GM23248 (cell line): ENCODE measurements at regions not wholly inside any gene's neighbourhood (a gene's known extent, or its start where the extent isn't known, plus 50 kb on each side); places are given as distances from the start of the nearest gene placed in this dataset.
"Not testable (repeated sequence)": the region's sequence is repeated elsewhere in the genome, so short reads cannot be mapped to it uniquely, and the experiment has no call there.

Experiments used
- DNase-seq: peaks from one replicate; pipeline ENCODE4 v3.0.0-alpha.2; 2015
- H2AFZ ChIP-seq: fragments of 200-600 bp; sonication (generic); 2 replicates; pipeline ENCODE4 v1.6.1; 2016; ENCODE audit warnings: antibody characterized with exemption
- H3F3A ChIP-seq: fragments of 200-600 bp; sonication (generic); 2 replicates; pipeline ENCODE4 v1.6.1; 2016; ENCODE audit warnings: mild to moderate bottlenecking, antibody characterized with exemption, mixed run types; ENCODE audit not compliant: insufficient read depth
- H3K27ac ChIP-seq: fragments of 200-600 bp; sonication (generic); 2 replicates; pipeline ENCODE4 v1.5.1; 2016; ENCODE audit warnings: mild to moderate bottlenecking
- H3K27me3 ChIP-seq: fragments of 200-600 bp; sonication (generic); replicated peaks from 2 replicates; pipeline ENCODE4 v1.6.1; 2016; ENCODE audit warnings: mild to moderate bottlenecking; ENCODE audit not compliant: insufficient read depth
- H3K36me3 ChIP-seq: fragments of 200-600 bp; sonication (generic); 2 replicates; pipeline ENCODE4 v1.6.1; 2016; ENCODE audit warnings: low read depth, mild to moderate bottlenecking
- H3K4me1 ChIP-seq: fragments of 200-600 bp; sonication (generic); 2 replicates; pipeline ENCODE4 v1.6.1; 2016; ENCODE audit warnings: mild to moderate bottlenecking; ENCODE audit not compliant: insufficient read depth
- H3K4me2 ChIP-seq: fragments of 200-600 bp; sonication (generic); one replicate; pipeline ENCODE4 v1.6.1; 2016; ENCODE audit warnings: mild to moderate bottlenecking; ENCODE audit not compliant: unreplicated experiment
- H3K4me3 ChIP-seq: fragments of 200-600 bp; sonication (generic); 2 replicates; pipeline ENCODE4 v1.5.1; 2016; ENCODE audit warnings: mild to moderate bottlenecking
- H3K79me2 ChIP-seq: fragments of 200-600 bp; sonication (generic); 2 replicates; pipeline ENCODE4 v1.6.1; 2016; ENCODE audit warnings: mild to moderate bottlenecking; ENCODE audit not compliant: insufficient read depth
- H3K9ac ChIP-seq: fragments of 200-600 bp; sonication (generic); 2 replicates; pipeline ENCODE4 v1.6.1; 2016; ENCODE audit warnings: mild to moderate bottlenecking
- H3K9me2 ChIP-seq: fragments of 200-600 bp; sonication (generic); 2 replicates; pipeline ENCODE4 v1.6.1; 2016; ENCODE audit warnings: mixed run types, mild to moderate bottlenecking, moderate library complexity; ENCODE audit not compliant: insufficient read depth
- H3K9me3 ChIP-seq: fragments of 200-600 bp; sonication (generic); one replicate; pipeline ENCODE4 v1.6.1; 2017; ENCODE audit warnings: low read depth
- H4K20me1 ChIP-seq: fragments of 200-600 bp; sonication (generic); 2 replicates; pipeline ENCODE4 v1.6.0; 2016; ENCODE audit not compliant: insufficient read depth
- EZH2 ChIP-seq: fragments of 200-600 bp; sonication (generic); IDR thresholded peaks from 2 replicates; pipeline ENCODE4 v1.6.1; 2018; ENCODE audit warnings: antibody characterized with exemption, mild to moderate bottlenecking; ENCODE audit not compliant: insufficient read depth, poor library complexity, severe bottlenecking
- EZH2phosphoT487 ChIP-seq: fragments of 200-600 bp; sonication (generic); IDR thresholded peaks from 2 replicates; pipeline ENCODE4 v1.6.1; 2018; ENCODE audit warnings: antibody characterized with exemption, moderate library complexity, mild to moderate bottlenecking, low read depth; ENCODE audit not compliant: insufficient read depth
- WGBS, 2 experiments: methylation state at CpG; one replicate each; pipeline ENCODE4 v1.1.6; 2015 to 2017; ENCODE audit warnings: low lambda C conversion rate in 2 of 2, low coverage in 1 of 2; ENCODE audit errors: missing lambda C conversion rate in 2 of 2; 5-methylcytosine and 5-hydroxymethylcytosine counted together
- in situ Hi-C: fragments of 300-500 bp; cut with MboI; formaldehyde crosslinking; loops from 2 replicates; pipeline ENCODE4 v1.15.0; 2020

- Histone ChIP-seq H3K9me2 (peaks cover 3% of the 10 kb centered on the region; the same call in 1 of the 2 replicates), H3K9ac (no peak overlapping the region), H3K4me3 (no peak overlapping the region), H3K36me3 (no peaks in the 10 kb centered on the region), H3K4me2 (no peak overlapping the region), H2AFZ (no peak overlapping the region), H3K4me1 (no peaks in the 10 kb centered on the region), H3K27me3 (peaks cover 32% of the 10 kb centered on the region; the same call in 1 of the 2 replicates), H3K27ac (no peak overlapping the region), H3F3A (no peaks in the 10 kb centered on the region), H3K9me3 (no peaks in the 10 kb centered on the region), H4K20me1 (no peaks in the 10 kb centered on the region), H3K79me2 (no peaks in the 10 kb centered on the region)
- in situ Hi-C loops, result no loop called here
- TF ChIP-seq EZH2phosphoT487 (no peak), EZH2 (no peak)
- no peak for DNase-seq
- 48 to 51% methylated on average over 4 of the region's 4 CpGs for WGBS, 2 experiments
These were observed 110.2 kb downstream of the APIP start for GRCh38 chr11:34805937-34806336.

GRCh38 chr11:34799848-34800247 lies 116.3 kb downstream of the APIP start:
- no peaks in the 10 kb centered on the region for H3K36me3 ChIP-seq
- H3K9me3 ChIP-seq, result no peaks in the 10 kb centered on the region
- H4K20me1 ChIP-seq, result no peaks in the 10 kb centered on the region
- no peak overlapping the region for H3K4me3 ChIP-seq
- H3K9ac ChIP-seq, result no peak overlapping the region
- no peaks in the 10 kb centered on the region for H3F3A ChIP-seq
- DNase-seq, result no peak
- no peaks in the 10 kb centered on the region for H3K4me1 ChIP-seq
- no peak overlapping the region for H3K27ac ChIP-seq
- H2AFZ ChIP-seq, result no peak overlapping the region
- no peak for TF ChIP-seq EZH2phosphoT487
- no peak for TF ChIP-seq EZH2
- WGBS, 2 experiments, result 46 to 60% methylated on average over 1 of the region's 1 CpG
- in situ Hi-C loops, result no loop called here
- H3K9me2 ChIP-seq, result peaks cover 3% of the 10 kb centered on the region; the same call in 1 of the 2 replicates
- H3K27me3 ChIP-seq, result peaks cover 7% of the 10 kb centered on the region; the same call in 1 of the 2 replicates
- no peak overlapping the region for H3K4me2 ChIP-seq
- no peaks in the 10 kb centered on the region for H3K79me2 ChIP-seq

- Histone ChIP-seq H3K9ac (no peak overlapping the region), H3K9me3 (no peaks in the 10 kb centered on the region), H3K27me3 (peaks cover under 1% of the 10 kb centered on the region), H3K36me3 (no peaks in the 10 kb centered on the region), H3K4me3 (no peak overlapping the region), H3K9me2 (peaks cover 3% of the 10 kb centered on the region; the same call in 1 of the 2 replicates), H3F3A (no peaks in the 10 kb centered on the region), H3K4me2 (no peak overlapping the region), H2AFZ (no peak overlapping the region), H3K27ac (no peak overlapping the region), H3K4me1 (no peaks in the 10 kb centered on the region), H3K79me2 (no peaks in the 10 kb centered on the region), H4K20me1 (no peaks in the 10 kb centered on the region)
- no peak for DNase-seq
- in situ Hi-C loops, result no loop called here
- TF ChIP-seq EZH2phosphoT487 (no peak), EZH2 (no peak)
These were observed 117.2 kb downstream of the APIP start for GRCh38 chr11:34798985-34799384.

- H3K9me2 ChIP-seq, H3K9me3 ChIP-seq, H2AFZ ChIP-seq, H3K4me1 ChIP-seq, H3K4me3 ChIP-seq, in situ Hi-C loops, DNase-seq, H3K36me3 ChIP-seq, H3F3A ChIP-seq, H4K20me1 ChIP-seq, H3K4me2 ChIP-seq, H3K27ac ChIP-seq, H3K9ac ChIP-seq, H3K79me2 ChIP-seq: not testable (repeated sequence)
- peaks cover 14% of the 10 kb centered on the region for H3K27me3 ChIP-seq
These were observed 118.7 kb downstream of the APIP start for GRCh38 chr11:34797497-34797896.

GRCh38 chr11:34795641-34796040 lies 120.5 kb downstream of the APIP start:
- in situ Hi-C loops, result no loop called here
- DNase-seq, result no peak
- Histone ChIP-seq H3K4me3 (no peak overlapping the region), H3K4me2 (no peak overlapping the region), H3K79me2 (no peaks in the 10 kb centered on the region), H4K20me1 (no peaks in the 10 kb centered on the region), H3K27me3 (peaks cover 30% of the 10 kb centered on the region), H3K9me2 (no peaks in the 10 kb centered on the region), H3K4me1 (no peaks in the 10 kb centered on the region), H3K27ac (no peak overlapping the region), H2AFZ (no peak overlapping the region), H3K9me3 (no peaks in the 10 kb centered on the region), H3F3A (no peaks in the 10 kb centered on the region), H3K36me3 (no peaks in the 10 kb centered on the region), H3K9ac (no peak overlapping the region)
- no peak for TF ChIP-seq EZH2
- TF ChIP-seq EZH2phosphoT487, result no peak
